ENCODE measurements at regions not wholly inside any gene's neighbourhood (a gene's known extent, or its start where the extent isn't known, plus 50 kb on each side); places are given as distances from the start of the nearest gene placed in this dataset.
"Not testable (repeated sequence)": the region's sequence is repeated elsewhere in the genome, so short reads cannot be mapped to it uniquely, and the experiment has no call there.

DNA sequence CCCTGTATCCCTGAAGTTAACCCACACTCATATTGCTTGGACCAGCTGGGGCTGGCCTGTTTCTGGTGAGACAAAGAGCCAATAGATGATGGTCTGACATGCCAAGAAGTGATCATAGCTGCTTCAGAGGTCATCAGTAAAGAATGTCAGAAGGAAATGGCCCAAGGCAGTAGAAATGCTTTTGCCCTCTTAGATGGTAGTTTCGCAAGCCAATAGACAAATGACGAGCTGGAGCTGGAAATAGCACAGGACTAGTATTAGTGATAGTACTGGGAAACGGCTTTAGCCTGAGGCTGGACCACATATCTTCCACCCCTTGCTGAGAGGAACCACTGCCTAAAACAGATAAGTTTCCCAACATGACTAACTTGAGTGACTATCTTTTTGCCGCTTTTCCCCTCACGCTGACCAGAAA lies 176.1 kb upstream of the THBS1 start:
- DNase-seq = no peak

- DNase-seq = peak in 1 of 2 donors; percentile 28
These were observed 174.4 kb upstream of the THBS1 start for GRCh38 chr15:39406485-39406884.

- DNase-seq = no peak
These were observed 173.8 kb upstream of the THBS1 start for GRCh38 chr15:39407116-39407515.

DNA sequence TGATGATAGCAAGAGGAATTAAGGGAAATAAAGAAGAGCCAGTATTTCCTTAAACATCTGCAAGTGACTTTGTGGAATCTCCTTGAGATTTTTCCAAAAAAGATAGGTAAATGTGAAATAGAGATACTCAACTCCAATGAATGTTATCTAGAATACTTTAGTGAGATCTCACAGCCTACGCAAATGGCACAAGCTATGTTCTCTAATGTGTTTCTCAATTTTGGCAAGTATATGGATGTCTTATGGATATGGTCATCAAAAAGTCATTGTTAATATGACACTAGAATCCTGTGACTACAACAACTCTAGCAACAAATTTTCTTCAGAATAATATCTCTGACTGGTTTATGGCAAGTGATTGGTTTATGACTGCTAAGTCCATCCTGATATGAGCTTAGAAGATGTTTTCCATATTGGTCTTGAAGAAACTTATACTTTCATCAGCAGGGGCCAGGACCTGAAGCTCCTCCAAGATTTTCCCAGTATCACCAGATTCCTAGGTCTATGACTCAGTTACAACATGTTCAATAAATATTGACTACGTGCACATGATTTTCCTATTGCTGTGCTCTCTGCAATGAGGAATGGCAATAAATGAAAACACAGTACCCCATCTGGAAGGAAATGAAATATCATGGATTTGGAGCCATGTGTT lies 170.9 kb upstream of the THBS1 start:
- DNase-seq = no peak

DNA sequence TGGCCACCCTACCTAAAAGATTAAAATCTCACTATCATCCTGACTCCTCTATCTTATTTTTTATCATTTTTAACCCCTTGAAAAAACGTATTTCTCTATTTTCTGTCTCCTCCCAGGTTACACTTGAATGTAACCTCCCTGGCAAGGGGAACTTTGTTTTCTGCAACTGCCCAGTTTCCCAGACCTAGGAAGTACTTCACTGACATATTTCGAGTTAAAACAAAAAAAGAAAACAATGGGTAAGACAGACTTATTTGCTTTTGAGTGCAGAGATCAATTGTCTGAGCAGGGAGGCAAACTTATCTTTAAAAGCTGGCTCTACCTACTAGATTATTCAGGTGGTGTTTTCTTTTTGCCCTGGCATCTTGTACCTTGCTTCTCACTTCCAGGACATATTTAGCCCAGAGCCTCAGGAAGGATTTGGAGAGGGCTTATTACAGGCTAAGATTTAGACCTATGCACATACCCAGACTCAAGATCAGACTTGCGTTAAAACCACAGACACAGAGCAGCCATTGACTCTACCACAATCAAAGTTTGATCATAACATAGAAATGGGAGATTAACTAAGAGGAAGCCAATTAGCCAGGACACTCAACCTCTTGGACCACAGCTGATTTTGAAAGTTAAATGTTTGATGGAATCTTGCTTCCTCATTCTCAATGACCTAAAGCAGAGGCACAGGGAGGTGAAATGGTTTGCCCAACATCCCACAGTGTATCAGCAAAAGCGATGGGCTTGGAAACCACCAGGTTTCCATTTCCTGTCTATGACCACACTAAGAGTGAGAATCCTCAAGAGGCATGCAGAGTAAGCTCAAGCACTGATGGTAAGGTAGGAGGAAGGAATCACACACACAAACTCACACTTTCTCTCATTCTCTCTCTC lies 169.5 kb upstream of the THBS1 start:
- peak; percentile 6 to 41 for DNase-seq

- peak; percentile 47 to 66 for DNase-seq
These were observed 167.3 kb upstream of the THBS1 start for GRCh38 chr15:39413558-39413957.

GRCh38 chr15:39414201-39414600 lies 166.7 kb upstream of the THBS1 start:
- DNase-seq = peak; percentile 51 to 52

GRCh38 chr15:39415634-39416033 lies 165.2 kb upstream of the THBS1 start:
- peak; percentile 28 to 52 for DNase-seq

- DNase-seq = no peak
These were observed 164.6 kb upstream of the THBS1 start for GRCh38 chr15:39416258-39416657.

GRCh38 chr15:39417366-39418134 lies 163.3 kb upstream of the THBS1 start:
- DNase-seq = no peak

DNA sequence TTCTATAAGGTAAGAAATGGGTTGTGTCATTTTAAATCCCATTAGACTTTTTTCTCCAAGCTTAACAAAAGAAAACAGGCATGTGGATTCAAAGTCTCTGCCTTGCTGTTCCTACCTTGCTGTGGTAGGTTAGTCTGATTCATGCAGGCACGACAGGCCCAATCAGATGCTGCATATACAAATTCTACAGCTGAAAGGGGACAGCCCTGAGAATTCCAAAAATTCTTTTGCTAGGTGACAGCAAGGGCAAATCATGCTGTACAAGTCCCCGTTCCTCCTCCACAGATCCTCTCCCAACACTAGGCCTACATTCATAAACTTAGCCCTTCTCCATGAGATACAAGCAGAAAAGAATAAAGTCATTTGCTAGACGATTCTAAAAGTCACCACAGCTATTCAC lies 161.2 kb upstream of the THBS1 start:
- no peak for DNase-seq

DNA sequence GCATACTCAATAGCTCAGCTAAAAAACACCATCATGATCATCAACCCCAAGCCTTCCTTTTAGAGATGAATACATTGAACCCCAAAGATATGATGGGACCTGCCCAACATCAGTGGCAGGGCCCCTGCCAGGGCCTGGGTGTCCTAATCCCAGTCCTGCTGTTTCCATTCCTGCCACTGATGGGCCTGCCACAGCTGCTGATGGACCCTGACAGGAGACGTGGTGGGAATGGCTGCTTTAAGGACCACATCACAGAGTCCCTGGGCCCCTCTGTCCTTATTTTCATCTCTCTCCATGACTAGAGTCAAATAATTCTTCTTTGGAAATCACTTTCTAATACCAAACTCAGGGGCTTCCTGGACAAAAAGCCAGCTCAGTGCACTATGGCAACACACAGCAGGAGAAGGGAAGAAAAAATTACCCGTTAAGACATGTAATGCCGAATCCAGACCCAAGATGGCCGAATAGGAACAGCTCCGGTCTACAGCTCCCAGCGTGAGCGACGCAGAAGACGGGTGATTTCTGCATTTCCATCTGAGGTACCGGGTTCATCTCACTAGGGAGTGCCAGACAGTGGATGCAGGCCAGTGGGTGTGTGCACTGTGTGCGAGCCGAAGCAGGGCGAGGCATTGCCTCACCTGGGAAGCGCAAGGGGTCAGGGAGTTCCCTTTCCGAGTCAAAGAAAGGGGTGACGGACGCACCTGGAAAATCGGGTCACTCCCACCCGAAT lies 160.6 kb upstream of the THBS1 start:
- not testable (repeated sequence) for DNase-seq

DNA sequence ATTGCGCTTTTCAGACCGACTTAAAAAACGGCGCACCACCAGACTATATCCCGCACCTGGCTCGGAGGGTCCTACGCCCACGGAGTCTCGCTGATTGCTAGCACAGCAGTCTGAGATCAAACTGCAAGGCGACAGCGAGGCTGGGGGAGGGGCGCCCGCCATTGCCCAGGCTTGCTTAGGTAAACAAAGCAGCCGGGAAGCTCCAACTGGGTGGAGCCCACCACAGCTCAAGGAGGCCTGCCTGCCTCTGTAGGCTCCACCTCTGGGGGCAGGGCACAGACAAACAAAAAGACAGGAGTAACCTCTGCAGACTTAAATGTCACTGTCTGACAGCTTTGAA lies 160.1 kb upstream of the THBS1 start:
- not testable (repeated sequence) for DNase-seq

DNA sequence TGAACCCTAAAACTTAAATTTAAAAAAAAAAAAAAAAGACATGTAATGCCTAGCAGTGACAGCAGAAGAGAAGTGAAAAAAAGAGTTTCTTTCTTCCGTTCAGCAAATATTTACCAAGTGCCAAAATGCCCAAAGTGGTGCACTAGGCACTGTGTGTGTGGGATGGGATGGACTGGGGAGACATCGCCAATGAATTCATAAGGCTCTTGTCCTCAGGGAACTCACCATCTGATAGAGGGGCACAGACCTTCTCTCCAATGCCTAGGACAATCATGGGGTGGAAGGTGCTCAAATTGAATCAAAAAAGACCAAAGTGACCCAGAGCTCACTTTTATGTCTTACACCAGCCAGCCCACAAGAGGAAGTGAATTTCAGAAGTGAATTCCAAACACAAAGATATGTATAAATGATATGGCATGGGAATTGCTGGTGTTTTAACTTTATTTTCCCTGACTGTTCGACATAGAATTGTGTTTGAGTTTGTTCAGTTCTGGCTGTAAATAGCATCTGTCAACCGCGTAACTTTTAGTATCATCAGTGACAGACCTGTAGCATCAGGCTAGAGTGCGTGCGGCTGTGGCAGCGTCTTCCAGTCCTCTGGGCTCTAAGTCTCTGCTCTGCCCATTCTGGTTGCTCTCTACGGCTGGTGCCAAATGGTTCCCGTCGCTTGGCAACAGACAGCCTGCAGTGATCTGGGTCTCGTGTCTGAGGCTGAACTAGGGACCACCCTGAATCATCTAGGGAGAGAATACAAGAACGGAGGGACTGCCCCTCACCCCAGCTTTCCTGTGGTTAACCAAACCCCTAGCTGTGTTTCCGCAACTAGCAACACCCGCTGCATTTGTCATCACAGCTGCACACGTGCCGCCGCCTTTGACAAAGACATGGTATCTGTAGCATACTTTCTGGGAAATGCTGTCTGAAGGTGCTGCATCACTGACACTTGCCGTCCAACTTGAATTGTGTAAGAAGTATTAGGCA lies 154.0 kb upstream of the THBS1 start:
- peak; percentile 72 to 79 for DNase-seq

DNA sequence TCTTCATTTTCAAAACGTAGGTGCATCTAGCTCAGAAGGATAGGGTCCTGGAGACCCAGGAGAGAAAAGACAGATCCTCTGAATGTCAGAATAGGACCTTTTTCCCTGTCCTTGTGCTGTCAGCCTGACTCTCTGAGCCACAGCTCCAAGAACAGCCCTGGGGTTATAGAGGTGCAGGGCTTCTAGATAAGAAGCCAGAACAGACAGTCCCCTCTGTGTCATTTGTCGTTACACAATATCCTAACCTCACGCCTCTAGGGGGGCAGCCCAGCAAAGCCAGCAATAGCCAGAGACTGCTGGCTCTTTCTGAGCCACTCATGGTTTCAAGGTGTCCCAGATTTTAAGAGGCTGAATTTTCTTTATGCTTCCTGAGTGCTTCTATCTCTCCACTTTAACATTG lies 153.2 kb upstream of the THBS1 start:
- peak; percentile 2 to 23 for DNase-seq

DNA sequence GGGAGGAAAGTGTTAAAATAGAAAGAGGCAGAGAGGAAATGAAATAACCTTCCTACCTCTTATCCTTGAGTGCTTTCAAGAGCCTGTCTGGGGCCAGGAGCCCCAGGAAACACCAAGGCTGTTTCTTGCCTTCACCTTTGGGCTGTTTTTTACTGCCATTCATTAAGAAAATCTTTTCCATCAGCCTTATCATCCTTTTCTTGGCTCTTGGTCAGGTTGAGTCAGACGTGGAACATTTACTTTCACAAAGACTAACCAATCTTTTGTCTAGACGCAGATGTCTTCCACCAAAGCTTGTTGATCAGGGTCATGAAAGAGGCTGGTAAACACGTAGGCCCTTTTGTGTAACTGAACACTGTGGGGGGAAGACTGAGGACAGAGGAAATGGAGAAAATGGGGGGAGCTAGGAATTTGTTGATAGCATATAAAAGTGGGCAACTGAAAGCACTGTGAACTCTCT lies 151.0 kb upstream of the THBS1 start:
- peak in 1 of 2 donors; percentile 1 for DNase-seq

DNA sequence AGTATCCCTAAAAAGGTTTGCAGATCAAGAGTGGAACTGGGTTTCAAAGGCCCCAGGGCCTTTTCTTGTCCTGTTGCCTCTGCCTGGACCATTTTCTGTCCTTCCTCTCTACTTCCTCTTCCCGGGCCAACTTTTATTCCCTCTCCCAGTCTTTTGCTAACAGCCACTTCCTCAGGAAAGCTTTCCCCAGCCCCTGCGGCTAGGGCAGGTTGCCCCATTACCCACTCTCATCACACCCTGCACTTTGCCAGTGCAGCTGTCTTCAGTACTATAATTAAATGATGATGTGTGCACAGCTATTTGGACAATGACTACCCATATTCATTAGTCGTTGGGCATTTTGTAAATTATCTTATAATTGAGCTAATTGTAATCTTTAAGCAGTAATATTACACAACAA lies 150.5 kb upstream of the THBS1 start:
- DNase-seq = peak in 1 of 2 donors; percentile 2

- no peak for DNase-seq
These were observed 149.5 kb upstream of the THBS1 start for GRCh38 chr15:39431376-39431775.

GRCh38 chr15:39432026-39432425 lies 148.9 kb upstream of the THBS1 start:
- no peak for DNase-seq

- DNase-seq = no peak
These were observed 147.9 kb upstream of the THBS1 start for GRCh38 chr15:39432912-39433348.

GRCh38 chr15:39433376-39433775 lies 147.5 kb upstream of the THBS1 start:
- peak; percentile 78 to 89 for DNase-seq
